ENCODE measurements at regions not wholly inside any gene's neighbourhood (a gene's known extent, or its start where the extent isn't known, plus 50 kb on each side); places are given as distances from the start of the nearest gene placed in this dataset.
"Not testable (repeated sequence)": the region's sequence is repeated elsewhere in the genome, so short reads cannot be mapped to it uniquely, and the experiment has no call there.

- DNase-seq (ENCODE audit: low read depth), result no peak
Observed at GRCh38 chr1:172754609-172755008, 95.7 kb downstream of the FASLG start.

- no peak for DNase-seq (ENCODE audit: low read depth)
Observed at GRCh38 chr1:172755099-172755498, 96.2 kb downstream of the FASLG start.

- DNase-seq (ENCODE audit: low read depth), result no peak
Observed at GRCh38 chr1:172756024-172756423, 97.1 kb downstream of the FASLG start.

- DNase-seq (ENCODE audit: low read depth), result no peak
Observed at GRCh38 chr1:172758259-172758658, 99.4 kb downstream of the FASLG start.

GRCh38 chr1:172760121-172760520 lies 101.2 kb downstream of the FASLG start:
- no peak for DNase-seq (ENCODE audit: low read depth)

GRCh38 chr1:172761581-172762486 lies 102.9 kb downstream of the FASLG start:
- no peak for DNase-seq (ENCODE audit: low read depth)

- no peak for DNase-seq (ENCODE audit: low read depth)
Observed at GRCh38 chr1:172763057-172763456, 104.2 kb downstream of the FASLG start.

GRCh38 chr1:172764378-172764777 lies 105.5 kb downstream of the FASLG start:
- DNase-seq (ENCODE audit: low read depth), result no peak

- no peak for DNase-seq (ENCODE audit: low read depth)
Observed at GRCh38 chr1:172766462-172766861, 107.6 kb downstream of the FASLG start.

GRCh38 chr1:172770071-172770470 lies 111.2 kb downstream of the FASLG start:
- DNase-seq (ENCODE audit: low read depth), result no peak

- no peak for DNase-seq (ENCODE audit: low read depth)
Observed at GRCh38 chr1:172774561-172774960, 115.7 kb downstream of the FASLG start.

GRCh38 chr1:172775606-172776005 lies 116.7 kb downstream of the FASLG start:
- no peak for DNase-seq (ENCODE audit: low read depth)

GRCh38 chr1:172776071-172776470 lies 117.2 kb downstream of the FASLG start:
- no peak for DNase-seq (ENCODE audit: low read depth)

GRCh38 chr1:172777767-172778166 lies 118.9 kb downstream of the FASLG start:
- DNase-seq (ENCODE audit: low read depth), result no peak

GRCh38 chr1:172778456-172779455 lies 119.9 kb downstream of the FASLG start:
- DNase-seq (ENCODE audit: low read depth), result no peak

GRCh38 chr1:172779491-172779890 lies 120.6 kb downstream of the FASLG start:
- no peak for DNase-seq (ENCODE audit: low read depth)

GRCh38 chr1:172781513-172782140 lies 122.7 kb downstream of the FASLG start:
- DNase-seq (ENCODE audit: low read depth), result no peak

- DNase-seq (ENCODE audit: low read depth), result no peak
Observed at GRCh38 chr1:172789840-172790239, 130.9 kb downstream of the FASLG start.

GRCh38 chr1:172790245-172790644 lies 131.3 kb downstream of the FASLG start:
- DNase-seq (ENCODE audit: low read depth), result no peak

- no peak for DNase-seq (ENCODE audit: low read depth)
Observed at GRCh38 chr1:172793823-172794222, 134.9 kb downstream of the FASLG start.

- no peak for DNase-seq (ENCODE audit: low read depth)
Observed at GRCh38 chr1:172795741-172796140, 136.8 kb downstream of the FASLG start.

- not testable (repeated sequence) for DNase-seq (ENCODE audit: low read depth)
Observed at GRCh38 chr1:172799804-172800203, 140.9 kb downstream of the FASLG start.
